GM12872 (cell line): ENCODE measurements at regions not wholly inside any gene's neighbourhood (a gene's known extent, or its start where the extent isn't known, plus 50 kb on each side); places are given as distances from the start of the nearest gene placed in this dataset.

Source experiments
- CTCF ChIP-seq: IDR thresholded peaks from 3 replicates; pipeline ENCODE4 v1.5.1; 2011; ENCODE audit warnings: low read depth, mild to moderate bottlenecking, low read length, moderate library complexity; ENCODE audit not compliant: insufficient read depth

- TF ChIP-seq CTCF, result no peak
Measured at GRCh38 chr9:118674942-118675341, 694.3 kb downstream of the BRINP1 start.

GRCh38 chr9:118686959-118687358, 682.3 kb downstream of the BRINP1 start:
- no peak for TF ChIP-seq CTCF

GRCh38 chr9:118689280-118689679, 680.0 kb downstream of the BRINP1 start:
- TF ChIP-seq CTCF, result no peak

- TF ChIP-seq CTCF, result no peak
Measured at GRCh38 chr9:118692613-118693012, 676.6 kb downstream of the BRINP1 start.

- TF ChIP-seq CTCF, result no peak
Measured at GRCh38 chr9:118693645-118694044, 675.6 kb downstream of the BRINP1 start.

GRCh38 chr9:118701985-118702384, 667.2 kb downstream of the BRINP1 start:
- no peak for TF ChIP-seq CTCF

GRCh38 chr9:118711843-118712242, 657.4 kb downstream of the BRINP1 start:
- no peak for TF ChIP-seq CTCF

GRCh38 chr9:118721276-118721675, 648.0 kb downstream of the BRINP1 start:
- no peak for TF ChIP-seq CTCF
